GM23338 (cell line): ENCODE measurements at regions not wholly inside any gene's neighbourhood (a gene's known extent, or its start where the extent isn't known, plus 50 kb on each side); places are given as distances from the start of the nearest gene placed in this dataset.

Experiments
- CREB1 ChIP-seq: fragments of 250-450 bp; sonication (Bioruptor Pico); IDR thresholded peaks from 2 replicates; pipeline ENCODE4 v1.5.0; 2020; ENCODE audit warnings: low read depth, mild to moderate bottlenecking, moderate library complexity
- EZH2 ChIP-seq: fragments of 200-600 bp; sonication (generic); IDR thresholded peaks from one replicate; pipeline ENCODE4 v1.8.0; 2017; ENCODE audit warnings: antibody characterized with exemption, mild to moderate bottlenecking, low read depth; ENCODE audit not compliant: unreplicated experiment
- EZH2phosphoT487 ChIP-seq: fragments of 200-600 bp; sonication (generic); IDR thresholded peaks from one replicate; pipeline ENCODE4 v1.8.1; 2018; ENCODE audit warnings: antibody characterized with exemption; ENCODE audit not compliant: unreplicated experiment
- JUNB ChIP-seq: IDR thresholded peaks from one replicate; pipeline ENCODE4 v1.6.1; 2016; ENCODE audit warnings: antibody characterized with exemption; ENCODE audit not compliant: unreplicated experiment
- STAT1 ChIP-seq: IDR thresholded peaks from one replicate; pipeline ENCODE4 v1.6.1; 2016; ENCODE audit warnings: antibody characterized with exemption; ENCODE audit not compliant: unreplicated experiment
- TF ChIP-seq, protein P1 (sequence below), 2 experiments: fragments of 200-600 bp in 1 of 2; sonication (generic) in 1 of 2; conservative IDR thresholded peaks; 2 replicates each; pipeline versions ENCODE4 v1.5.1 to v1.6.1; 2016 to 2017; ENCODE audit warnings: antibody characterized with exemption in 2 of 2, low read depth in 2 of 2, mild to moderate bottlenecking in 2 of 2, moderate library complexity in 1 of 2

DNA sequence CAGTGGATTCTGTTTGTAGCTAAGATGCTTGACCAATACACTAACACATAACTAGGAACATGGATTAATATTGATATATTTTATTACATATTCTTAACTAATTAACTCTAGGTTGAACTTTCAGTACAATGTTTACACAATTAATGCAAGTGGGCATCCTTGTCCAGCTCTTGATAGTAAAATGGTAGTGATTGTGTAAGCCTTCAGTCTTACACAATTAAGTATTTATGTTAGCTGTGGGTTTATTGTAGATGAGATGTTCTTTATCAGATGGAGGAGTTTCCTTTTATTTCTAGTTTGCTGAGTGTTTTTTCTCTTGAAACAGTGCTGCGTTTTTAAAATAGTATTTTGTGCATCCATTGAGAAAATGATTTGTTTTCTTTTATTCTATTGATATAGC lies 1210.8 kb downstream of the CDH12 start:
- TF ChIP-seq, protein P1, sequence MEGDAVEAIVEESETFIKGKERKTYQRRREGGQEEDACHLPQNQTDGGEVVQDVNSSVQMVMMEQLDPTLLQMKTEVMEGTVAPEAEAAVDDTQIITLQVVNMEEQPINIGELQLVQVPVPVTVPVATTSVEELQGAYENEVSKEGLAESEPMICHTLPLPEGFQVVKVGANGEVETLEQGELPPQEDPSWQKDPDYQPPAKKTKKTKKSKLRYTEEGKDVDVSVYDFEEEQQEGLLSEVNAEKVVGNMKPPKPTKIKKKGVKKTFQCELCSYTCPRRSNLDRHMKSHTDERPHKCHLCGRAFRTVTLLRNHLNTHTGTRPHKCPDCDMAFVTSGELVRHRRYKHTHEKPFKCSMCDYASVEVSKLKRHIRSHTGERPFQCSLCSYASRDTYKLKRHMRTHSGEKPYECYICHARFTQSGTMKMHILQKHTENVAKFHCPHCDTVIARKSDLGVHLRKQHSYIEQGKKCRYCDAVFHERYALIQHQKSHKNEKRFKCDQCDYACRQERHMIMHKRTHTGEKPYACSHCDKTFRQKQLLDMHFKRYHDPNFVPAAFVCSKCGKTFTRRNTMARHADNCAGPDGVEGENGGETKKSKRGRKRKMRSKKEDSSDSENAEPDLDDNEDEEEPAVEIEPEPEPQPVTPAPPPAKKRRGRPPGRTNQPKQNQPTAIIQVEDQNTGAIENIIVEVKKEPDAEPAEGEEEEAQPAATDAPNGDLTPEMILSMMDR (conservative IDR thresholded peaks at IDR 0.05; ENCODE audit: low read depth in 2 of 2) = no peak
- TF ChIP-seq STAT1 (no peak), CREB1 (CRISPR knock-in tag) (no peak), EZH2phosphoT487 (no peak), EZH2 (no peak), JUNB (no peak)
